Activated CD4-positive, alpha-beta T cell treated with anti-CD3 and anti-CD28 coated beads, Interleukin-2, amount 10 ng/mL, durations not matched to agents 7 days and 5 days (primary cell): ENCODE measurements at regions not wholly inside any gene's neighbourhood (a gene's known extent, or its start where the extent isn't known, plus 50 kb on each side); places are given as distances from the start of the nearest gene placed in this dataset.
"Not testable (repeated sequence)": the region's sequence is repeated elsewhere in the genome, so short reads cannot be mapped to it uniquely, and the experiment has no call there.

ENCODE experiments used
- CTCF ChIA-PET: fragments of 350-600 bp; sonication (Branson Sonifier 250); formaldehyde crosslinking; loops from one replicate; lab custom pipeline; 2021; ENCODE audit warnings: antibody characterized with exemption; lab: Charles Lee
- POLR2A ChIA-PET: fragments of 350-600 bp; sonication (Branson Sonifier 250); formaldehyde crosslinking; loops from one replicate; lab custom pipeline; 2021; ENCODE audit warnings: antibody characterized with exemption; lab: Charles Lee
- DNase-seq: peaks from one replicate; pipeline ENCODE4 v3.0.0-alpha.2; 2020
- H3K27ac Mint-ChIP-seq: one replicate; pipeline ENCODE4 v1.8.0; 2021; ENCODE audit warnings: mild to moderate bottlenecking, moderate library complexity, mixed read lengths
- H3K27me3 Mint-ChIP-seq: one replicate; pipeline ENCODE4 v1.8.0; 2021; ENCODE audit warnings: mixed read lengths
- H3K36me3 Mint-ChIP-seq: one replicate; pipeline ENCODE4 v1.8.0; 2021; ENCODE audit warnings: low read depth, mixed read lengths
- H3K4me1 Mint-ChIP-seq: one replicate; pipeline ENCODE4 v1.8.0; 2021; ENCODE audit warnings: mixed read lengths
- H3K4me3 Mint-ChIP-seq: one replicate; pipeline ENCODE4 v1.8.0; 2021; ENCODE audit warnings: mild to moderate bottlenecking, moderate library complexity, mixed read lengths
- H3K9me3 Mint-ChIP-seq: one replicate; pipeline ENCODE4 v1.8.0; 2021; ENCODE audit warnings: mixed read lengths

DNA sequence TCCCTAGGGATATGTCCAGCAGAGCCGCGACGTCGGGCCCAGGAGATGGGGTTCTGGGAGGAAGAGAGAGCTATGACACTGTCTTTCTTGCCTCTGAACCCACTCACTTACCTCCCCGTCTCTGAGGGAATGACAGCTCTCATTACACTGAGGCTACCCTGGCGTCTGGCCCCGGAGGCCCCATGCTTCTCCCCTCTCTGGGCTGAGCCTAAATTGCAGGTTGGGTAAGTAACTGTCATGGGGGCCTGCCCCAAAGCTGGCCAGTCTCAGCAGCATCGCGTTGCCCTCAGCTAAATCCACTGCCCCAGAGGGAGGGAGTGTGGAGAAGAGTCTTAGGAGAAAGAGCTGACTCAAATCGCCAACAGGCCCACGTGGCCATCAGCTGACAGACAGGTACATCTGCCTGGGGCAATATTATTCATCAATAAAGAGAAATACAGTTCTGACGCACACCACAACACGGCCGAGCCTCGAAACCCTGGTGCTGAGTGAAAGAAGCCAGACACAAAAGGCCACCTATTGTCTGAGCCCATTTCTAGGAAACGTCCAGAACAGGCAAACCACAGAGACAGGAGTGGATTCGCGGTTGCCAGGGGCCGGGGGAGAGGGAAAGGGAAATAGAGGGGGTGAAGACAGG, 156.4 kb downstream of the C16orf95 start:
- Mint-ChIP-seq H3K9me3 (peaks cover 10% of the 10 kb centered on the region), H3K27me3 (no peaks in the 10 kb centered on the region), H3K36me3 (no peaks in the 10 kb centered on the region), H3K27ac (no peak overlapping the region), H3K4me1 (no peaks in the 10 kb centered on the region), H3K4me3 (no peak overlapping the region)
- POLR2A ChIA-PET = no interaction called here
- CTCF ChIA-PET = interaction anchor here (1.0 kb wide), 1 partner anchor 42 kb away, joined by 3 read pairs; no protein-coding TSS in a partner anchor
- DNase-seq = no peak

DNA sequence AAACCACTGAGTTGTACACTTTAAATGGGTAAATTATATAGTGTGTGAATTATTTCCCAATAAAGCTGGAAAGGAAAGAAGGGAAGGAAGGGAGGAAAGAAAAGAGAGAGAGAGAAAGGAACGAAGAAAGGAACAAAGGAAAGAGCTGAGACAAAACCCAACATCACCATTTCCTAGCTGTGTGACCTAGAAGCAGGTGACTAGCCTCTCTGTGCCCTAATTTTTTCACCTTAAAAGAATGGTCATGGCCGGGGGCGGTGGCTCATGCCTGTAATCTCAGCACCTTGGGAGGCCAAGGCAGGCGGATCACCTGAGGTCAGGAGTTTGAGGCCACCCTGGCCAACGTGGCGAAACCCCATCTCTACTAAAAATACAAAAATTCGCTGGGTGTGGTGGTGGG, 155.8 kb downstream of the C16orf95 start:
- H3K36me3 Mint-ChIP-seq, H3K4me1 Mint-ChIP-seq, H3K9me3 Mint-ChIP-seq, POLR2A ChIA-PET, H3K27me3 Mint-ChIP-seq, DNase-seq, H3K27ac Mint-ChIP-seq, H3K4me3 Mint-ChIP-seq: not testable (repeated sequence)
- CTCF ChIA-PET = interaction anchor here (1.0 kb wide), 1 partner anchor 41 kb away, joined by 3 read pairs; no protein-coding TSS in a partner anchor

GRCh38 chr16:87161822-87162676, 155.1 kb downstream of the C16orf95 start:
- Mint-ChIP-seq H3K27ac (no peak overlapping the region), H3K36me3 (no peaks in the 10 kb centered on the region), H3K9me3 (peaks cover 10% of the 10 kb centered on the region), H3K4me1 (no peaks in the 10 kb centered on the region), H3K27me3 (no peaks in the 10 kb centered on the region), H3K4me3 (no peak overlapping the region)
- ChIA-PET CTCF (no interaction called here), POLR2A (no interaction called here)
- DNase-seq = peak; percentile 17

- DNase-seq, CTCF ChIA-PET, H3K27ac Mint-ChIP-seq, H3K36me3 Mint-ChIP-seq, H3K4me1 Mint-ChIP-seq, H3K9me3 Mint-ChIP-seq, H3K27me3 Mint-ChIP-seq, H3K4me3 Mint-ChIP-seq, POLR2A ChIA-PET: not testable (repeated sequence)
These were observed 154.4 kb downstream of the C16orf95 start for GRCh38 chr16:87162799-87163198.

- no peaks in the 10 kb centered on the region for H3K36me3 Mint-ChIP-seq
- H3K27ac Mint-ChIP-seq = no peak overlapping the region
- no peak for DNase-seq
- peaks cover 10% of the 10 kb centered on the region for H3K9me3 Mint-ChIP-seq
- ChIA-PET POLR2A (no interaction called here), CTCF (interaction anchor here (1.1 kb wide), 1 partner anchor 587 kb away, joined by 4 read pairs; no protein-coding TSS in a partner anchor)
- no peaks in the 10 kb centered on the region for H3K27me3 Mint-ChIP-seq
- no peak overlapping the region for H3K4me3 Mint-ChIP-seq
- H3K4me1 Mint-ChIP-seq = peaks cover 4% of the 10 kb centered on the region
These were observed 153.6 kb downstream of the C16orf95 start for GRCh38 chr16:87163637-87164036.

- POLR2A ChIA-PET = no interaction called here
- H3K27ac Mint-ChIP-seq = no peak overlapping the region
These were observed 152.0 kb downstream of the C16orf95 start for GRCh38 chr16:87165151-87165550.

GRCh38 chr16:87165885-87166284, 151.3 kb downstream of the C16orf95 start:
- H3K27ac Mint-ChIP-seq = no peak overlapping the region
- DNase-seq = no peak
- no peaks in the 10 kb centered on the region for H3K36me3 Mint-ChIP-seq
- no peak overlapping the region for H3K4me3 Mint-ChIP-seq
- CTCF ChIA-PET = no interaction called here
- POLR2A ChIA-PET = no interaction called here
- peaks cover 10% of the 10 kb centered on the region for H3K9me3 Mint-ChIP-seq
- H3K4me1 Mint-ChIP-seq = peaks cover 4% of the 10 kb centered on the region
- no peaks in the 10 kb centered on the region for H3K27me3 Mint-ChIP-seq

More at GRCh38 chr16:87165151-87165550, 152.0 kb downstream of the C16orf95 start:
- DNase-seq = no peak
- Mint-ChIP-seq H3K9me3 (peaks cover 10% of the 10 kb centered on the region), H3K36me3 (no peaks in the 10 kb centered on the region), H3K27me3 (no peaks in the 10 kb centered on the region), H3K4me3 (no peak overlapping the region), H3K4me1 (peaks cover 4% of the 10 kb centered on the region)
- CTCF ChIA-PET = no interaction called here

DNA sequence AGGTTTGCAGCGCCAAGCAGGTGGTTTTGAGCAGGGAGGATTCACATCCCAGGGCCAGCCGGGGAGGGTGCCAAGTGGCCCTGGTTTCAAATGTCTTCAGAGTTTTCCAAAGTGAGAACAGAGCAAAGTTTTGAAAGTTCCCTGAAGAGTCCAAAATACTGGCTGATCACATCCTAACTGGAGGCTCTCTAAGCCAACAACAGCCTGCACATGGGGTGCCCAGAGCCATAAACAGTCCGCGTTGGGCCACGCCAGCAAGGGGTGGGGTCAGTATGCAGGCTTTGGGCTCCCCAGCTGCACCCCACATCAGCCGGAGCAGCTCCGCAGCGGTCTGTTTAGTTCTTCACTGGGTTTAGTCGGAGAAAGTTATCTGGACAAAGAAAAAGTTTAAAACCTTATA, 150.9 kb downstream of the C16orf95 start:
- ChIA-PET CTCF (no interaction called here), POLR2A (no interaction called here)
- Mint-ChIP-seq H3K4me1 (peaks cover 4% of the 10 kb centered on the region), H3K27ac (no peak overlapping the region), H3K4me3 (no peak overlapping the region), H3K27me3 (no peaks in the 10 kb centered on the region), H3K36me3 (no peaks in the 10 kb centered on the region), H3K9me3 (peaks cover 10% of the 10 kb centered on the region)
- no peak for DNase-seq

DNA sequence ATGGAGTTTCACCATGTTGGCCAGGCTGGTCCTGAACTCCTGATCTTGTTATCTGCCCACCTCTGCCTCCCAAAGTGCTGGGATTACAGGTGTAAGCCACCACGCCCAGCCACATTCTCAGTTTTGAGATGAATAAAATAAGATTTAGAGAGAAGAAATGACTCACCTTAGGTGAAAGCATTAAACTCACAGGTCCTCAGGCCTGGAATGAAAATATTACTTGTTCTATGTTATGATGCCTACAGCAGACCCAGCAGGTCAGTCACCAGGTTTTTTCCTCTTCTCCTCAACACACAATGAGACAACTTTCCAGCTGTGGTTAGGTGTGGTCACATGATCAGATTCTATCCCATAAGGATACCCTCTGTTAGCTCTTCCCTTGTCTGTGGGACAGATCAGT, 150.3 kb downstream of the C16orf95 start:
- POLR2A ChIA-PET = no interaction called here
- H3K27ac Mint-ChIP-seq = no peak overlapping the region
- H3K4me1 Mint-ChIP-seq = peaks cover 4% of the 10 kb centered on the region
- CTCF ChIA-PET = no interaction called here
- H3K4me3 Mint-ChIP-seq = no peak overlapping the region
- no peak for DNase-seq
- H3K9me3 Mint-ChIP-seq = peaks cover 8% of the 10 kb centered on the region
- H3K27me3 Mint-ChIP-seq = no peaks in the 10 kb centered on the region
- no peaks in the 10 kb centered on the region for H3K36me3 Mint-ChIP-seq

DNA sequence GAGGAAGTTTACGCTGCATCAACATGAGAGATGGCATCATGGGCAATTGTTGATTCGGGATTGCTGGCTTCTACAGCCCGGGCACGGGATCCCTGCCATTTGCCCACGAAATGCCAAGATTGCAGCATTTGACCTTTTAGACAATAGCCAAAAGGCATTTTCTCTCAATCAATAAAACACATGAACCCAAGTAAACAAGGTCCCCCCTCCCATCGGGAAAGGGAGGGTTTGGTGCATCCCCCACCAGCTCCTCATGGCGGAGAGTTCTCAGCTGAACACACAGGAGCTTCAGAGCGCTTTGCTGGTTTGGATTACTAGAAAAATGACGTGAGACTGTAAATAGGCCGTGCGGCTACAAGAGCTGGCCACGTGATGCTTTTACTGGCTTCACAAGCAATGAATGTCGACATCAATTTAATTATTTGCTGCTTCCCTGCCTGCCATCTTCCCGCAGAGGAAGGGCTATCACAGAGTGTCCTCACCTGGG, 147.6 kb downstream of the C16orf95 start:
- Mint-ChIP-seq H3K9me3 (no peaks in the 10 kb centered on the region), H3K4me1 (peaks cover 4% of the 10 kb centered on the region), H3K36me3 (no peaks in the 10 kb centered on the region), H3K27ac (no peak overlapping the region), H3K4me3 (no peak overlapping the region), H3K27me3 (no peaks in the 10 kb centered on the region)
- CTCF ChIA-PET = no interaction called here
- no peak for DNase-seq
- POLR2A ChIA-PET = no interaction called here

GRCh38 chr16:87170310-87170709, 146.9 kb downstream of the C16orf95 start:
- Mint-ChIP-seq H3K27me3 (no peaks in the 10 kb centered on the region), H3K27ac (no peak overlapping the region), H3K4me3 (no peak overlapping the region), H3K9me3 (no peaks in the 10 kb centered on the region), H3K36me3 (no peaks in the 10 kb centered on the region), H3K4me1 (peaks cover 4% of the 10 kb centered on the region)
- POLR2A ChIA-PET = no interaction called here
- CTCF ChIA-PET = no interaction called here
- no peak for DNase-seq

DNA sequence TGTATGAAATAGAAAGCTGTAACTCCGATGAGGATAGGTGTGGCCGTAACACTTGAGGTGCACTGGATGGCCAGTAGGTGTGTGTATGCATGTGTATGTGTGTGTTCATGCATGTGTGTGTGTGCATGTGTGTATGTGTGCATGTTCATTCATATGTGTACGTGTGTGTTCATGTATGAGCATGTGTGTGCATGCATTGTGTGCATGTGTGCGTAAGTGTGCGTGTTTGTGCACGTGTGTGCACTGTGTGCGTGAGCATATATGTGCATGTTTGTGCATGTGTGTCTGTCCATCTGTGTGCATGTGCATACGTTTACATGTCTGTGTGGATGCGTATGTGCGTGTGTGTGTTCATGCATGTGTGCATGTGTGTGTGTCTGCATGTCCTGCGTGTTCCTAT, 145.5 kb downstream of the C16orf95 start:
- Mint-ChIP-seq H3K9me3 (no peaks in the 10 kb centered on the region), H3K4me3 (no peak overlapping the region), H3K27me3 (no peaks in the 10 kb centered on the region), H3K4me1 (peaks cover 4% of the 10 kb centered on the region), H3K27ac (no peak overlapping the region), H3K36me3 (no peaks in the 10 kb centered on the region)
- POLR2A ChIA-PET = no interaction called here
- CTCF ChIA-PET = no interaction called here
- no peak for DNase-seq

DNA sequence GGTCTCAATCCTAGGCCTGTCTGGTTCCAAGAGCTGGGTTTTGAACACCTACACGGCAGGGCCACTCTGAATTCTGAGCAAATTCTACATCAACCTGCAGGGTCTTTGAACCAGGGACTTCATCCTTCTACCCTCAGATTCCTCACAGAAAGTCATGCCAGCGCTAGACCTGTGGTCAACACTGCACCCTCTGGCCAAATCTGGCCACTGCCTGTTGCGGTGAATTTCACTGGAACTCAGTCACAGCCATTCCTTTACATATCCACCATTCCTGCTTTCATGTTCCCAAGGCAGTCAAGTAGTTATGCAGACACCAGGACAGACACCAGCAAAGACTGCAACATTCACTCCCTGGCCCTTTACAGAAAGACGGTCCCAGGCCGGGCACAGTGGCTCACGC, 144.6 kb downstream of the C16orf95 start:
- ChIA-PET CTCF (no interaction called here), POLR2A (no interaction called here)
- Mint-ChIP-seq H3K4me3 (no peak overlapping the region), H3K4me1 (peaks cover 2% of the 10 kb centered on the region), H3K27ac (no peak overlapping the region), H3K36me3 (no peaks in the 10 kb centered on the region), H3K9me3 (no peaks in the 10 kb centered on the region), H3K27me3 (no peaks in the 10 kb centered on the region)
- DNase-seq = no peak
